NCI-H774 (cell line): ENCODE measurements at regions not wholly inside any gene's neighbourhood (a gene's known extent, or its start where the extent isn't known, plus 50 kb on each side); places are given as distances from the start of the nearest gene placed in this dataset.
"Not testable (repeated sequence)": the region's sequence is repeated elsewhere in the genome, so short reads cannot be mapped to it uniquely, and the experiment has no call there.

ENCODE experiments used
- DNase-seq: peaks from one replicate; lab custom pipeline; 2025; lab: John Stamatoyannopoulos, UW

- DNase-seq, result no peak
Measured at GRCh38 chr20:23151008-23151703, 65.0 kb upstream of the CD93 start.

GRCh38 chr20:23150304-23151007 is 64.3 kb upstream of the CD93 start:
- DNase-seq, result no peak

- DNase-seq, result no peak
Measured at GRCh38 chr20:23149623-23150279, 63.6 kb upstream of the CD93 start.

- DNase-seq, result no peak
Measured at GRCh38 chr20:23148731-23149570, 62.8 kb upstream of the CD93 start.

- no peak for DNase-seq
Measured at GRCh38 chr20:23147964-23148730, 62.0 kb upstream of the CD93 start.

- DNase-seq, result no peak
Measured at GRCh38 chr20:23147647-23147963, 61.5 kb upstream of the CD93 start.

- no peak for DNase-seq
Measured at GRCh38 chr20:23146857-23147637, 60.9 kb upstream of the CD93 start.

- DNase-seq, result no peak
Measured at GRCh38 chr20:23146181-23146580, 60.1 kb upstream of the CD93 start.

GRCh38 chr20:23145281-23145700 is 59.2 kb upstream of the CD93 start:
- no peak for DNase-seq

- DNase-seq, result no peak
Measured at GRCh38 chr20:23144856-23145255, 58.7 kb upstream of the CD93 start.

GRCh38 chr20:23143986-23144690 is 58.0 kb upstream of the CD93 start:
- no peak for DNase-seq

GRCh38 chr20:23143098-23143497 is 57.0 kb upstream of the CD93 start:
- DNase-seq, result no peak

GRCh38 chr20:23142162-23143050 is 56.3 kb upstream of the CD93 start:
- DNase-seq, result no peak

- no peak for DNase-seq
Measured at GRCh38 chr20:23141450-23142161, 55.5 kb upstream of the CD93 start.

- no peak for DNase-seq
Measured at GRCh38 chr20:23140991-23141390, 54.9 kb upstream of the CD93 start.

GRCh38 chr20:23139984-23140383 is 53.9 kb upstream of the CD93 start:
- DNase-seq, result not testable (repeated sequence)

- no peak for DNase-seq
Measured at GRCh38 chr20:23139524-23139923, 53.4 kb upstream of the CD93 start.

GRCh38 chr20:23138682-23139081 is 52.6 kb upstream of the CD93 start:
- no peak for DNase-seq

GRCh38 chr20:23138226-23138625 is 52.1 kb upstream of the CD93 start:
- DNase-seq, result no peak
